ENCODE measurements at regions not wholly inside any gene's neighbourhood (a gene's known extent, or its start where the extent isn't known, plus 50 kb on each side); places are given as distances from the start of the nearest gene placed in this dataset.

DNA sequence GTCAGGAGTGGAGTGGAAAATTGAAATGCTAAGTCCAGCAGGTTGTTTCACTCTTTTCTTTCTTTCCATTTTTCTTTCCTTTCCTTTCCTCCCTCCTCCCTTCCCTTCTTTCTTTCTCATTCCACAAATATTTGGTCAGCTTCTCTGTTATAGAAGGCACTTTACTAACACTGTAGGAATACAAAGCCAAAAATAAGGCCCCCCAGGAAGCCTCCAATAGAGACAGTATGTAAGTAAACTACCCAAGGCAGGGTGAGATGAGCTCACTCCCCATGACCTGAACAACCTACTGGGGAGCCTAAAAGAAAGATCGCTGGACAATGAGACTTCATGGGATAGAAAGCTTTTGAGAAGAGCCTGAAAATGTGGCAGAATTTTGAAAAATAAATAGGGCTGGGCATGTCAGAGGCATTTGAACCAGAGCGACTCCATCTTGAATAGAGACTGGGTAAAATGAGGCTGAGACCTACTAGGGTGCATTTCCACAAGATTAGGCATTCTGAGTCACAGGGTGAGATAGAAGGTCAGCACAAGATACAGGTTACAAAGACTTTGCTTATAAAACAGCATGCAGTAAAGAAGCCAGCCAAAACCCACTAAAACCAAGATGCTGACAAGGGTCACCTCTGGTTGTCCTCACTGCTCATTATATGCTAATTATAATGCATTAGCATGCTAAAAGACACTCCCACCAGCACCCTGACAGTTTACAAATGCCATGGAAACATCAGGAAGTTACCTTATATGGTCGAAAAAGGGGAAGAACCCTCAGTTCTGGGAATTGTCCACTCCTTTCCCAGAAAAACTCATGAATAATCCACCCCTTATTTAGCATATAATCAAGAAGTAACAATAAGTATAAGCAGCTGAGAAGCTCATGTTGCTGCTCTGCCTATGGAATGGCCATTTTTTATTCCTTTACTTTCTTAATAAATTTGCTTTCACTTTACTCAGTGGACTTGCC, 158.9 kb upstream of the EGFLAM start:
- no peak for DNase-seq

DNA sequence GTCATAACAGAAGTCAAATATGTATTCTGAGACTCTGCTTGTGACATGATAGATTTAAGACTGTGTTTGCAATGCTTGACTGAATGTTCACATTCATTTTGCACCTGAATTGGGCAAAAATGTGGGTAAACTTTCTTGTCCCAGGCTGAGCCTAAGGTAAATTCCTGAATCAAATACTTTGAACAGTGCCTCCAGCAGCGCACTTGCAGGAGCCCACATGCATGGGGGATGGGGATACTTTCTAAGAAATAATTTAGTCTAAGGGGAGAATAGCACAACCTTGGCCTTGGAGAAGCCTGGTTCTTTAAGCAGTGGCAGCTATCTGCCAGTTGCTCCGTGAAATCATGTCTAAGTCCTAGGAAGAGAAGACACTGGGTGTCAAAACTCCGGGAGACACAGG, 163.5 kb upstream of the EGFLAM start:
- DNase-seq: no peak

DNA sequence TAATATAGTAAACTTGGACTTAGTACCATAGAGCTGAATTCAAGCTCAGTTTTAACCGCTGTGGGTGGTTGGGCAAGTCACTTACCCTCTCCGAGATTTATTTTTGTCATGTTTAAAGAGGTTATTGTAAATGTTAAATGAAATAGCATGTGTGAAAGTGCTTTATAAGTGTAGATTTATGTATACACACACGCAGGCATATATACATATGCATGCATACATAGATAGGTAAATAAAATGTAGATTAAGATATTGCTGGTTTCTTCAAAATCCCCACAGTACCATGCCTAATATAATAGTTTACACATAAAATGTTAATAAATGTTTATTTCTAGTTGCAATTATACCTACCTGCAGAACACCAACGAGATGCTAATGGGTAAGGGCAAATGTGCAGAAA, 164.5 kb upstream of the EGFLAM start:
- no peak for DNase-seq

DNA sequence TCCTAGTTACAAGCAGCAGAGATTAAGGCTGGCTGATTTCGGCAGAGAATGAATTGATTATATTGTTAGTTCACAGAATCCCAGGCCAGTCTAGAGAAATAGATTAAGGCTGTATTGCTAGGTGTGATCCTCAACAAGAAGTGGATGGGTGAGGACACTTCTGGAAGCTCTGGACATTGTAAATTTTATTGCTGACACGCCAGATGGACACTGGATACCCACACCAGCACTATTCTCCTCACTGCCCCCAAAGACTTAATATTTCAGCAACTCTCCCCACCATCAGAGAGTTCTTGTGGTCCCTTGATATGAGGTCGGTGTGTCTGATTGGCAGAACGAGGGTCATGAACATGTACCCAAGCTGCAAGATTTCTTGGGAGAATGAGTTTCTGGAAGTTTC, 171.6 kb upstream of the EGFLAM start:
- DNase-seq: no peak

DNA sequence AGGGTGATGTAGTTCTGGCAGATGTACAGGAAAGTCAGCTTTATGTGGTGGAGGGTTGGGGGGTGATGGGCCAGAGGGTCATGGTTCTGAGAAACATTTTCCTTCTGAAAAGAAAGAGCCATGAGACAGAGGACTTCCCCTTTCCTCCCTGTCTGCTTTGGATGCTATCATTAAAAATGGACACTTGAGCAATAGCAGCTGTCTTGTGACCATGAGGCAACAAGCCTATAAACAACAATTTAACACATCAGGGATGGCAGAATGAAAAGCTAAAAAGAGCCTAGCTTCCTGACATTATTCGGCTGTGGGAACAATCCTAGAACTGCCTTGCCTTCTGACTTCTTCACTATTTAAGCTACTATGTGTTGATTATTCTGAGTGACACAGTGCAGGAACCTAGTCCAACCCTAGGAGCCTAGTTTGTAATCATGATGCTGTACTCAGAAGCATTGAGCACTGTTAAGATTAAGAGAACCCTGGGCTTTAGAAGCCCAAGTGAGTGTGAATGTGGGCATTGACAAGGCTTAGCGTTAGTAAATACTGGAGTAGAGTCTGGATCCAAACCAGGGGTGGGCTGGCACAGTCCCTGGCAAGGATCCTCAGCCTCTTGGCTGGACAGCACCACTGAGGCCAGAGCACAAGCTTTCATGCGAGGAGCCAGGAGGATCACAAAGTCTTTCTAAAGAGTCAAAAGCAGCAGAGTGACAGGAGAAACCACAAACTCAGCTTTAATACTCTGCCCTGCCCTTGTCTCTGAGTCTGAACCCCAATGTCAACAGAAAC, 178.5 kb upstream of the EGFLAM start:
- DNase-seq: no peak

DNA sequence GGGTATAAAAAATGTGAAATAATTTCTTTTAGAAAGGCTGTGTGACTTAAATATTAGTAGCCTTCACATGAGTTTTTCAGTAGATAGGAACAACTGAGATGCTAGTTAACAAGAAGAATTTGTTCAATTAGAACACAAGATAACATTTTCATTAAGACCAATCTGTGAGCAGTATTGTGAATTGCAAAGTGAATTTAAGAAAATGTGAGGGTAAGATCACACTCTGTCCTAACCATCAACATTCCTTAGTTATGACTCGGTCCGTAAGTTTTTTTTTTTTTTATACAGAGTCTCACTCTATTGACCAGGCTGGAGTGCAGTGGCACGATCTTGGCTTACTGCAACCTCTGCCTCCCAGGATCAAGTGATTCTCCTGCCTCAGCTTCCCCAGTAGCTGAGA, 180.2 kb upstream of the EGFLAM start:
- DNase-seq: no peak

DNA sequence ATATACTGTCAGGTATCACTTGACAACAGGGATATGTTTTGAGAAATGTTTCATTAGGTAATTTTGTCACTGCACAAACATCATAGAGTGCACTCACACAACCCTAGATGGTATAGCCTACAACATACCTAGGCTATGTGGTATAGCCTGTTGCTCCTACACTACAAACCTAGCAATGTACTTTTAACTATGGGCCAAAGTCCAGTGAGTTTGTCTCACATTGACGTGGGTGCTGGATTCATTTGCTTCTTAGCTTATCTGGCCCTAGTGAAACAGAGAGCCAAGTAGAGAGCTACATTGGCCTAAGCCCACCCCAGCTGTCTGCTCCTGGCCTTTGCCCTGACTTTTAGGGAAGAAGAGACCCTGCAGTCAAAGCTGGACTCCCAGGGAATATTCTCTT, 180.7 kb upstream of the EGFLAM start:
- no peak for DNase-seq

DNA sequence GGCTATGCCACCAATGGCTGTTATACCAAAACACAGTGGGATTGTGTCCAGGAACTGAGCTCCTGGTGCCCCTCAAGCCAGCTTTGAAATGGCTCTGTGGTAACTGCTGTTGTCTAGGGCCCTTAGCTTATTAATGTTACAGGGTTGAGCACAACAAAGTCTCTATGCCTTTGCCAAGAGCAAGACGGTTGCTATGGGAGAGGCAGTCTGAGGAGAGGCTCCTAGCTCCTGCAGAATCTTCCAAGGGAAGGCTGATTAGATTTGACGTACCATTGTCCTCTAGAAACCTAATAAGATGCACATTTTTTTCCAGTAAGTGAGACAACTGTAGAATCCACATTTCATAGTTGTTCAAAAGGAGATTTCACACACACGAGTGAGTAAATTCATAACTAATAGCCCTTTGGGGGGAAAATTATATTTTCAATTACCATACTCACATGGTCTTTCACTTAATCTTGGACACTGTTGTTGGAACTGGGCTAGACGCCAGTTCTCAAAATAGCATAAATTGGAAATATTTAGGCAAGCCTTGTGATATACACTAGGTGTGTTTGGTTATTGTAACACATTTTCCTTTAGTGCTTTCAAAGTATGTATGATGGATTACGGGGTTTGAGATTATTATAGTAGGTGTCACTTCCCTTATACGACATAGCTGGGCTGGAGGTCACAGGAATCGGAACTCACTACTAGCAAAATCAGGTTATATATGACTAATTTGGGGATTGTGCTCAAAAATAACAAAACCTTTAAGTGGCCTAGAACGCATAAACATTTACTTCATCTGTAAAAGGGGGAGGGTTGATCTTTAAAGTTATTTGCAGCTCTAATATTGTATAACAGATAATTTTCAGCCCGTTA, 186.3 kb upstream of the EGFLAM start:
- no peak for DNase-seq

DNA sequence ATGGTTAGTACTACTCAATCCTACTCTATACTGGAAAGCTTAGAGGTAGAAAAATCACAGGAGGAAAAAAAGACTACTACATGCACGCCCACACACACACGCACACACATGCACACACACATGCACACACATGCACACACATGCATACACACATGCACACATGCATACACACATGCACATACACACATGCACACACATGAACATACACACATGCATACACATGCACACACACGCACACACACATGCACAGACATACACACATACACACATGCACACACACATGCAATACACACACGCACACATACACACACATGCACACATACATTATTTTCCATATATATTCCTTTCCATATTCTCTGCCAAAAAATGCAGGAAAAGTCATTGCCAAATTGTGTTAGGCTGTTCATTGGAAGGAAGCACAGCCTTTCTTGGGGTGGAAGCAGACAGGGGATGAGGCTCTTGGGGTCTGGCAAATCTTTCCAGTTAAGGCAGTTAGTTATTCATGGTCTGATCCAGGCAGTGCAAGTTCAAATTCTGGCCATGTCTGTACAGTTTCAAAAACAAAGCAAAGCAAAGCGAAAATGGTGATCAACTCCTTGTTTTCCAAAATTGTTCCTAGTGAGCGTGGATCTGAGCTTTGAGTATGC, 187.9 kb upstream of the EGFLAM start:
- no peak for DNase-seq

DNA sequence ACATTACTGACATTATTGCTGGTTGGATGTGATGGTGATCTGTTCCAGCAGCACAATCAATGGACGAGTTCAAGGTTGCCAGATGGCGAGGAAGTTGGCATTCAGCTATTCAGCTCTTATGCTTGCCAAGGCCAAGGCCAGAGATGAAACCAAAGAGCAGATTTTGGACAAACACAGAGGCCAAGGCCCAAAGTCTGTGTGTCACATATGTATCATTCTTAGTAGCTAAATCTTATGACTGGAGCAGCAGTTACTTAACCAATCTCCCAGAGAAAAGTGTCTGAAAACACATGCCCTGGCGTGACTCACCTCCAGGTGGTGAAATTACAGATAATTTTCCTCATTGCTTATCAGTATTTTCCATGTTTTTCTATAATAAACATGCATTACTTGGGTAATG, 189.0 kb upstream of the EGFLAM start:
- no peak for DNase-seq

DNA sequence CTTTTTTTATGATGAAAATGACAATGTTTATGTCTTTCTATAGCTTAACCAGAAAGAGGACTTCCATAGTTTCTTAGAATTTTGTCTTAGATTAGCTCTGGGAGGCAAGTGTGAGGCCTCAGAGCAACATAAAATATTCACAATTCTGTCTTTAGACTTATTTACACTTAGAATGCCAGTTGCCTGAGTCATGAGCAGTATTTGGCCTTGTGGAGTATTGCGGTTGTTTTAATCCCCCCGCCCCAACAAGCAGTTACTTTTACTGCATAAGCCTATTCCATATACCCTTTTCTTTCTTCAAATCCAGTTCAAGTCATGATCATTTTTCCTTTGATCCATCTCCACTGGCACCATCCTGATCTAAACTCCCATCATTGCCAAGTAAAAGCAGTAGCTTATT, 198.0 kb upstream of the EGFLAM start:
- no peak for DNase-seq

DNA sequence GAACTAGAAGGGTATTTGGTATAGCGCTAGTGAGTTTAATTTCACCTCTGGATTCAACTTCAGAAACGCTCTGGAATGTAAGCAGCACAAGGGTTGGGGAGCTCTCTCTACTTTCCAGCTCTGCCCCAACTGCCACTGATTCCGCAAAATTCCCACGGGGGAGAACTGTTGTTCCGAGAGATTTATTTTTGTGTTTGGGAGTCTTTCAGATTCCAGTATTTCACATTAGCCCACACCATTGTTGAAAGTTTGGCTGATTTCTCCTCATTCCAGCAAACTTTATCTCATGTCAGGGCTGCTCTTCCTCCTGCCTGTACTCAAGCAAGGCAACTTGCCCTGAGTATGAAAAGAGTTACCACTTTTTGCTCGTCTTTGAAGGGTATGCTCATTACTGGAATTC, 198.5 kb upstream of the EGFLAM start:
- no peak for DNase-seq

DNA sequence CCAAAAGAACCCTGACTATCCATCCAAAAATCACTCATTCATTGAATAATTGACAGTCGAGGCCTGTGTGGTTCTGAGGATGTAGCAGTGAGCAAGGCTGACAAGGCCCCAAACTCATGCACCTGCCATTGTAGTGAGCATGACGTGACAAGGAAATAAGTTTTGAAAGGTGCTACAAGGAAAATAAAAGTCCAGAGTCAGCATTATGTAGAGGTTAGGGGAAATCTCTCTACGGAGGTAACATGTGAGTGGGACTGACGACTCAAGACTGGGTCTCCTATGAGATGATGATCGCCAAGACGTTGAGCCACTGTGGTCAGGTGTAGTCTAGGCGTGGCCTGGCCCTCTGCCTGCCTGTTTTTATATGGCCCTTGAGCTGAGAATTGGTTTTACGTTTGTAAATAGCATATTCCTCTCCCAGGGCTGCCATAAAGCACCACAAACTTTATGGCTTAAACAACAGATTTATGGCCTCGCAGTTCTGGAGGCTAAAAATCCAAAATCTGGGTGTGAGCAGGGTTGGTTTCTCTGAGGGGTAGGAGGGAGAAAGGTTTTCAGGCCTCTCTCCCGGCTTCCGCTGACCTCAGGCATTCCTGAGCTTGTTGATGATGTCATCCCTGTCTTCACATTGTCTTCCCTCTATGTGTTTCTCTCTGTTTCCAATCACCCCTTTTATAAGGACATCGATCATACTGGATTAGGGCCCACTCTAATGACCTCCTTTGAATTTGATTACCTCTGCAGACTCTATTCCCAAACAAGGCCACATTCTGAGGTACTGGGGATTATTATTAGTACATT, 206.4 kb upstream of the EGFLAM start:
- no peak for DNase-seq

DNA sequence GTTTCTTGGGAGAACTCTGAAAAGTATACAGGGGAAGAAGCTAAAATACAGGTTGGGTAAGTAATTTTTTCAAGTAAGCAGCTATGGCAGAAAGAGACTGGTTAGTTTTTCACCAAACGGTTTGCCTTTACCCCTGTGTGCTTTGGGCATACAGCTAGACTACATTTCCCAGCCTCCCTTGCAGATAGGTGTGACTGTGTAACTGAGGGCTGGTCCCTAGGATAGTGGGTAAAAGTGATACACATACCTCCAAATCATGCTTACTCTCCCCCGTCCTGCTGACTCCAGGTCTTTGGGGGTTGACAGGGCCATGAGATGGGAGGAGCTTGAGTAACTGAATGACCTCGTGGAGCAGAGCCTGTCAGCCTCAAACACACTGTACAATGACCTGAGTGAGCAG, 208.6 kb upstream of the GDNF start:
- no peak for DNase-seq

DNA sequence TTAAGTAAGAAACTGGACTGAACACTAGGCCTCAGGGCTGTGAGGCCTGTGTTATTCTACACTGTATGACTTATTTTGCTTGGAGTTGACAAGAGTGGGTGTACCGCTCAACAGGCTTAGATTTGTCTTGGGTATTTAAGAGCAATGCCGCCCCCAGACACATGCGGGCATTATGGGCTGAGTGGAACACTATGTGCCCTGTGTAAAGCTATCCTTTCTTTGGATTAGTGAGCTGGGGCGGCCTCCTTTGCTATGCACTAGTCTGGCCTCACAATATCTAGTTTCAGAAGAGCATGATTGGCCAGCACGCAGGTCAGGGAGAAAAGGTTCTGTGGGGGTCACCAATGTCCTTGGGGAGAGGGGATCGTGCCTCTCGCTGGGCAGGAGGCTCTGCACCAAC, 206.3 kb upstream of the GDNF start:
- no peak for DNase-seq

DNA sequence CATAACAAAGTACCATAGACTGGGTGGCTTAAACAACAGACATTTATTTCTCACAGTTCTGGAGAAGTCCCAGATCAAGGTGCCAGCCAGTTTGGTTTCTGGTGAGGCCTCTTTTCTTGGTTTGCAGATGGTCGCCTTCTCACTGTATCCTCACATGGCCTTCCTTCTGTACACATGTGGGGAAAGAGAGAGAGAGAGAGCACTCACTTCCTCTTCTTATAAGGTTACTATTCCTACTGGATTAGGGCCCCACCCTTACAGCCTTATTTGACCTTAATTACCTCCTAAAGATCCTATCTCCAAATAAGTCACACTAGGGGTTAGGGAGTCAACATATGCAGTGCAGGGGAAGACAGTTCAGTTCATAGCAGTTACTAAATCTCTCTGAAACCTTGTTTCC, 205.6 kb upstream of the GDNF start:
- DNase-seq: no peak

DNA sequence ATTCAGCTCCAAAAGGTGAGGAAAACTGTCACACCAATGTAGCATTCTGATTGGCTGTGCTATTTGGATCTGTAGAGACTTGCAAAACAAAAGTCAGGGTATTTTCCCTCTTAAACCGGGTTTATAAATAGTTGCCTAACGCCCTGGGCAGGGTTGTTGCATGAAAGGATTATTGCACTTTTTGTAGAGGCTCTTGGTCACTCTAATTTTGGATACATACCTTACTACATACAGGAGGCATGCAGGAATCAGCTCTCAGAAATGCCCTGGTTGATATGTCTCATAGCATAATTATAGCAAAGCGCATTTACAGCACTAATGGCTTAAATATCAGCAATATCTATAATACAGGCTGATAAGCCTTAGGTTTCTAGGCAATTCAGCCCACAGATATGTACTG, 200.0 kb upstream of the GDNF start:
- no peak for DNase-seq

DNA sequence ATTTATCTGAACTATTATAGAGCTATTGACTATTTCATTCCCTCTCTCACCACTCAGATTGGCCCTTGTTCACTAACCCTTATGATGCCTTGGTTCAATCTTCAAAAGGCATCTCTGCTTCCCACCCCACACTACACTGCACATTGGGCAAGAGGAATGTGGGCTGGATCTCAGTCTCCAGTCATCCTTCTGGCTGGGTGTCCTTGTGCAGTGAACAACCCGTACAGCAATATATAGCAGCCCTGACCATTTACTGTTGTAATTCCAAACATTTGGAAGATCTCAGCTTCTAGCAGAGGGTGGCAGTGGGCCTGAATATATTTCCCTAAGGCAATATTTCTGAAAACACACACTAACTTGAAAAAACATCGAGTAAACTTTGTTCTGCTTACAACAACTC, 199.2 kb upstream of the GDNF start:
- DNase-seq: no peak

DNA sequence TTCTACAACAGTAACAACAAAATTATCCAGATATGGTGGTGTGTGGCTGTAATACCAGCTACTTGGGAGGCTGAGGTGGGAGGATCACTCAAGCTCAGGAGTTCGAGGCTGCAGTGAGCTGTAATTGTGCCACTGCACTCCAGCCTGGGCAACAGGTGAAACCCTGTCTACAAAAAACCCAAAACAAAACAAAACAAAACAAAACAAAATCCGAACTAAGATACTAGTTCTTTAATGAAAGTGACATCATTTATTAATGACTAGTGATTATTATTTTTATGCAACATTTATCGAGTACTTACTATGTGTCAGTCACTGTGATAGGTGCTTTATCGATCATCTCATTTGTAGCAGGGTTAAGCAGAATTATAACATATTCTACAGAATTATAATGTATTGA, 196.9 kb upstream of the GDNF start:
- no peak for DNase-seq

DNA sequence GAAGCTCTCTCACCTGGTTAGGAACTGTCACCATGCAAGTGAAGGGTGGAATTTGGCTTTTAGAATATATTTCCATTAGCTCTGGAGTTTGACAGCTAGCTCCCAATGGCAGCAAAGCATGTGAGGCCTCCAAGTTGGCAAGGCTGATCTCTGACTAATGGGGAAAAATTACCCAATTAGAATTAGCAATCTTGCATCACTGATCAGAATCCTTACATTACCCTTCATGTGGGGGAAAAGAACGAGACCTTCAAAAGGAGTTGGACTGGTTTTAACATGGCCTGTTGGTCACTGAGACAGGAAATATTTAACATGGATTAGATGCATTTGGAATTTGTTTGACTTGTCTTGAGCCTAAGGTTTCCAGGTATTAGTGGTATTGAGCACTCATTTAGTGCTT, 192.3 kb upstream of the GDNF start:
- DNase-seq: no peak

DNA sequence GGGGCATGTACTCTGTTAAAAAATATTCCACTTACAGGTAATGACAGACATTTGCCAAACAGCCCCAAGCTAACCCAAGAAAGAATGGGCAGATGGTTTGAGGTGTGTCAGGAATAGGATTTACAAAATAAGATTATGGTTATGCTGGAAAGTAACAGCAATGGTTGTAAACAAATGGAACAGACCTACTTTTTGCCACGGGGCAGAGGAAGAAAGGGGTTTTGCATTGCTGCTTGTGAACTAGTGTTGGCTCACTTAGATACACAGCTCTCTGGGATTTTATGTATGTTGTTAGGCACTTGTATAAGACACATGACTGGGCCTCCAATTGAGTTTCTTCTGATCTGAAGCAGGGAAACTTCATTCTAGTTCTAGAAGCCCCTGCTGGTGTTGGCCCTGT, 191.5 kb upstream of the GDNF start:
- DNase-seq: no peak

Data from CD4-positive, alpha-beta T cell treated with Interleukin-1 beta for 1 hour (primary cell).